Suprapubic skin (tissue), 4 donors: ENCODE measurements at regions not wholly inside any gene's neighbourhood (a gene's known extent, or its start where the extent isn't known, plus 50 kb on each side); places are given as distances from the start of the nearest gene placed in this dataset.

Source experiments
- EP300 ChIP-seq: sonication (generic); formaldehyde crosslinking; IDR thresholded peaks from one replicate; pipeline ENCODE4 v1.6.1; 2017; ENCODE audit warnings: antibody characterized with exemption
- POLR2A ChIP-seq, 2 donors: fragments of 450-650 bp; IDR thresholded peaks; one replicate each; pipeline ENCODE4 v1.6.1; 2017; ENCODE audit warnings: antibody characterized with exemption in 2 of 2, mild to moderate bottlenecking in 2 of 2, moderate library complexity in 2 of 2
- POLR2AphosphoS5 ChIP-seq, 3 donors: sonication (generic); formaldehyde crosslinking; IDR thresholded peaks; one replicate each; pipeline ENCODE4 v1.6.1; 2017; ENCODE audit warnings: antibody characterized with exemption in 3 of 3
- TF ChIP-seq, protein P1 (sequence below), 2 donors: fragments of 200-600 bp in 1 of 2; fragments of 450-650 bp in 1 of 2; sonication (generic) in 1 of 2; IDR thresholded peaks; one replicate each; pipeline ENCODE4 v1.5.1; 2016 to 2019; ENCODE audit warnings: antibody characterized with exemption in 2 of 2, mild to moderate bottlenecking in 1 of 2, moderate library complexity in 1 of 2

GRCh38 chr3:174483254-174483653 lies 375.9 kb upstream of the NAALADL2 start:
- TF ChIP-seq, protein P1, sequence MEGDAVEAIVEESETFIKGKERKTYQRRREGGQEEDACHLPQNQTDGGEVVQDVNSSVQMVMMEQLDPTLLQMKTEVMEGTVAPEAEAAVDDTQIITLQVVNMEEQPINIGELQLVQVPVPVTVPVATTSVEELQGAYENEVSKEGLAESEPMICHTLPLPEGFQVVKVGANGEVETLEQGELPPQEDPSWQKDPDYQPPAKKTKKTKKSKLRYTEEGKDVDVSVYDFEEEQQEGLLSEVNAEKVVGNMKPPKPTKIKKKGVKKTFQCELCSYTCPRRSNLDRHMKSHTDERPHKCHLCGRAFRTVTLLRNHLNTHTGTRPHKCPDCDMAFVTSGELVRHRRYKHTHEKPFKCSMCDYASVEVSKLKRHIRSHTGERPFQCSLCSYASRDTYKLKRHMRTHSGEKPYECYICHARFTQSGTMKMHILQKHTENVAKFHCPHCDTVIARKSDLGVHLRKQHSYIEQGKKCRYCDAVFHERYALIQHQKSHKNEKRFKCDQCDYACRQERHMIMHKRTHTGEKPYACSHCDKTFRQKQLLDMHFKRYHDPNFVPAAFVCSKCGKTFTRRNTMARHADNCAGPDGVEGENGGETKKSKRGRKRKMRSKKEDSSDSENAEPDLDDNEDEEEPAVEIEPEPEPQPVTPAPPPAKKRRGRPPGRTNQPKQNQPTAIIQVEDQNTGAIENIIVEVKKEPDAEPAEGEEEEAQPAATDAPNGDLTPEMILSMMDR (IDR thresholded peaks at IDR 0.05), result no peak
- TF ChIP-seq POLR2A (IDR thresholded peaks at IDR 0.05), result no peak
- TF ChIP-seq POLR2AphosphoS5 (IDR thresholded peaks at IDR 0.05), result no peak
- TF ChIP-seq EP300, result no peak
